RWPE2 (cell line): ENCODE measurements at regions not wholly inside any gene's neighbourhood (a gene's known extent, or its start where the extent isn't known, plus 50 kb on each side); places are given as distances from the start of the nearest gene placed in this dataset.
"Not testable (repeated sequence)": the region's sequence is repeated elsewhere in the genome, so short reads cannot be mapped to it uniquely, and the experiment has no call there.

Source experiments
- ATAC-seq: fragments of 200-7000 bp; cut with Tn5 transposase; 3 replicates; pipeline ENCODE4 v1.9.1; 2021; ENCODE audit warnings: low read depth
- DNase-seq: peaks from one replicate; pipeline ENCODE4 v3.0.0-alpha.2; 2020; ENCODE audit warnings: low spot score
- H3K27ac ChIP-seq: fragments of 450-650 bp; 2 replicates; pipeline ENCODE4 v1.5.1; 2017; ENCODE audit warnings: mild to moderate bottlenecking; ENCODE audit not compliant: poor library complexity, severe bottlenecking
- H3K27me3 ChIP-seq: fragments of 250-450 bp; sonication (Bioruptor Pico); 2 replicates; pipeline ENCODE4 v1.5.1; 2021; ENCODE audit warnings: mild to moderate bottlenecking, moderate library complexity; ENCODE audit not compliant: insufficient read depth, poor library complexity, severe bottlenecking
- H3K36me3 ChIP-seq: fragments of 250-450 bp; sonication (Bioruptor Pico); 2 replicates; pipeline ENCODE4 v1.5.1; 2020; ENCODE audit warnings: low read depth, mild to moderate bottlenecking, moderate library complexity
- H3K4me1 ChIP-seq: fragments of 250-450 bp; sonication (Bioruptor Pico); 2 replicates; pipeline ENCODE4 v1.5.1; 2021; ENCODE audit warnings: mild to moderate bottlenecking, moderate library complexity; ENCODE audit not compliant: insufficient read depth, poor library complexity, severe bottlenecking
- H3K4me3 ChIP-seq: fragments of 250-450 bp; sonication (Bioruptor Pico); 2 replicates; pipeline ENCODE4 v1.5.1; 2021; ENCODE audit warnings: mild to moderate bottlenecking, moderate library complexity; ENCODE audit not compliant: severe bottlenecking
- H3K9me3 ChIP-seq: fragments of 250-450 bp; sonication (Bioruptor Pico); 2 replicates; pipeline ENCODE4 v1.5.1; 2021; ENCODE audit warnings: mild to moderate bottlenecking, moderate library complexity; ENCODE audit not compliant: severe bottlenecking
- TF ChIP-seq, protein P1 (sequence below): fragments of 450-650 bp; IDR thresholded peaks from one replicate; pipeline ENCODE4 v1.5.1; 2017; ENCODE audit warnings: mild to moderate bottlenecking, moderate library complexity; ENCODE audit not compliant: poor library complexity, severe bottlenecking

DNA sequence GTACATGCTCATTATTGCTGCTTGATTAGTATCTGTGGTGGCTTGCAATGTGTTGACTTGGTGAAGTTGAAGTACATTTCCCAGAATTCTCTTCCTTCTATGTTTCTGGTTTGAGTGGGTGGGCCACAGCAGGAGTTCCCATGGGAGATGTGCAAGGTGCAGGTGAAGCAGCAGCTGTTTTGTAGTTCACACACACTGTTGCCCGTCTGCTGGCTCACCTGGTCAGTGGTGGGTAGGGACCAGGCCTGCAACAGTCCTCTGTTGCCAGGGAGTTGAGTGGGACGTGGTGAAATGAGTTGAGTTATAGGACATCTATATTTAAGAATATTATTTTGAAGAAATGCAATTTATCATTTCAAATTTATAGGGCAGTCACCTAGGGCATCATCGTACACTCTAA, 417.4 kb downstream of the TMEM135 start:
- no peak overlapping the region for H3K4me3 ChIP-seq
- no peaks in the 10 kb centered on the region for H3K36me3 ChIP-seq
- TF ChIP-seq, protein P1, sequence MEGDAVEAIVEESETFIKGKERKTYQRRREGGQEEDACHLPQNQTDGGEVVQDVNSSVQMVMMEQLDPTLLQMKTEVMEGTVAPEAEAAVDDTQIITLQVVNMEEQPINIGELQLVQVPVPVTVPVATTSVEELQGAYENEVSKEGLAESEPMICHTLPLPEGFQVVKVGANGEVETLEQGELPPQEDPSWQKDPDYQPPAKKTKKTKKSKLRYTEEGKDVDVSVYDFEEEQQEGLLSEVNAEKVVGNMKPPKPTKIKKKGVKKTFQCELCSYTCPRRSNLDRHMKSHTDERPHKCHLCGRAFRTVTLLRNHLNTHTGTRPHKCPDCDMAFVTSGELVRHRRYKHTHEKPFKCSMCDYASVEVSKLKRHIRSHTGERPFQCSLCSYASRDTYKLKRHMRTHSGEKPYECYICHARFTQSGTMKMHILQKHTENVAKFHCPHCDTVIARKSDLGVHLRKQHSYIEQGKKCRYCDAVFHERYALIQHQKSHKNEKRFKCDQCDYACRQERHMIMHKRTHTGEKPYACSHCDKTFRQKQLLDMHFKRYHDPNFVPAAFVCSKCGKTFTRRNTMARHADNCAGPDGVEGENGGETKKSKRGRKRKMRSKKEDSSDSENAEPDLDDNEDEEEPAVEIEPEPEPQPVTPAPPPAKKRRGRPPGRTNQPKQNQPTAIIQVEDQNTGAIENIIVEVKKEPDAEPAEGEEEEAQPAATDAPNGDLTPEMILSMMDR, result no peak
- no peak overlapping the region for H3K27ac ChIP-seq
- ATAC-seq (no peak), DNase-seq (no peak)
- no peaks in the 10 kb centered on the region for H3K9me3 ChIP-seq
- H3K27me3 ChIP-seq, result no peaks in the 10 kb centered on the region
- no peaks in the 10 kb centered on the region for H3K4me1 ChIP-seq

DNA sequence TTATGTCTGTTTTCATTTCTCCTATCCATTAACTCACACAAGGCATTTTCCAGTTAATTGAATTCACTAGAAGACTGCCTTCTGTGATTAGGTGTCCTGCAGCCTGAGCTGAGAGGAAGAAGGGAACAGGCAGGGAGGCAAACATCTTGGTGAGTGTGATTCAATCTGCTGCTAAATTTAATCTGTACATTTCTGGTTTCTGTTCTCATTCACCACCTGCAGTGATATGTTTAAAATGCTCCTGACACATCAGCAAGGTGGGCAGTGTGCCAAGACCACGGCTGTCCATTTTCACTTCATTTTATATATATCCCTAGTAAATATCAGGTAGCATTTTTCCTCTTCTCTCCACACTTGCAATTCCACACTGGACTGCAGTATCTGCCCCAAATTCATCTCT, 416.5 kb downstream of the TMEM135 start:
- ATAC-seq, result no peak
- Histone ChIP-seq H3K27ac (no peak overlapping the region), H3K27me3 (no peaks in the 10 kb centered on the region), H3K4me1 (no peaks in the 10 kb centered on the region), H3K9me3 (no peaks in the 10 kb centered on the region), H3K4me3 (no peak overlapping the region), H3K36me3 (no peaks in the 10 kb centered on the region)
- TF ChIP-seq, protein P1, result no peak
- DNase-seq, result no peak

DNA sequence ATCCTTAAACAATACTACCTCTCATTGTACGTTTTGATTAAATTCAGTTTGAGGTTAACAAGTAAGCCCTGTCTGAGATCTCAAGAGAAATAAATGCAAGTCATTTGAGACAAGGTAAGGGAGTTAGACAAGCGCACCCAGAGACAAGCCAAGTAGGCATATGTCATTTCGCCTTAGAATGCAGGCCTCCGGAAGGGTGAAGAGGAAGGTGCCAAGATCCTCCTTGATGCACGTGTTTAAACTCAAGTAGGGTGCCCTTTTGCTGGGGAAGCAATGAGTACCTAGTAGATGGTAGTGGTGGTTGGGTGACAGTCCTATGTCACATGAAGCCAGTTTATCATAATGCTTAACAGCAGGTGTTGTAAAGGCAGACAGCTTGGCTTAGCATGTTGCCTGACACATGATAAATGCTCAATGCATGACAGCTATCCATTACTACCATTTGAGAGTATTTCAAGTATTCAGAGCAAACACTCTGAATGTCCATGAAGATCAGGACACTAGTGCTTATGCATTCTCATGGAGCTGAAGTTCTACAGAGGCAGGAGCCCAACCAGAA, 415.9 kb downstream of the TMEM135 start:
- H3K4me1 ChIP-seq, result no peaks in the 10 kb centered on the region
- TF ChIP-seq, protein P1, result no peak
- no peak for ATAC-seq

DNA sequence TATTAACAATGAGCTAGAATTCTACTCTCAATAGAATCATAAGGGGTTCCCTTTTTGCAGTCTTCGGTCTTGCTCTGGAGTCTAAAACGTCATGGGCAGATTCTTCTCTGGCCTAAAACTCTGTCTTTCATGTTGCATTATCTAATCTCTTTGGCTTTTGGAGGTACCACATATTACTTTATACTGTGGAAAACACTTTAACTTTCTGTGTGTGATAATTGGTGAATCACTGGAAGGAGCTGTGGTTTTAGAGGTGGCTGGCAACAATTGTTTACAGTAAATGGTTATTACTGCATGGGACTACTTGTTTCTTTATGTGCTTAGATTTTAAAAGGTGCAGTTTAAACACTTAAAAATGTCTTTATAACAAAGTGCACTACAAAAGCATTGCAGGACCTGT, 414.3 kb downstream of the TMEM135 start:
- not testable (repeated sequence) for H3K36me3 ChIP-seq, DNase-seq, H3K9me3 ChIP-seq, H3K27me3 ChIP-seq, ATAC-seq, H3K27ac ChIP-seq, H3K4me1 ChIP-seq, H3K4me3 ChIP-seq

More for the DNA sequence above, 415.9 kb downstream of the TMEM135 start:
- no peak for DNase-seq
- no peaks in the 10 kb centered on the region for H3K27me3 ChIP-seq
- no peak overlapping the region for H3K4me3 ChIP-seq
- H3K27ac ChIP-seq, result no peak overlapping the region
- H3K9me3 ChIP-seq, result no peaks in the 10 kb centered on the region
- no peaks in the 10 kb centered on the region for H3K36me3 ChIP-seq

DNA sequence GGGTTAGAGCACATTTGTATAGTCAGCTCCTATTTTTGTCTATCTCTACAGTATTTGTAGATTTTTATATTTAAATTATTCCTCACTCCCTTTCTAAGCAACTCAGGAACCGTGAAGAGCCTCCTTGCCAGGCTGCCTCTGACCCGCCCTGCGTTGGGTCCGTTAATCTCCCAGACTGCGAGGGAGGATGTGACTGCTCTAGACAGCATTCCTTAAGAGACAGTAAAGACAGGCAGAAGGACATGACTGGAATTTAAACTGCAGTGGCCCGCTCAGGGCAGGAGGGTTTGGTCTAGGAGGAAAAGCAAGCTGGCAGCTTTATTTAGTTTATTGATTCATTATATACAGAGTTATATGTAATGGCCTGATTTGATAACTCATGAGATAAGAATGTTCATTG, 413.7 kb downstream of the TMEM135 start:
- ATAC-seq, result no peak
- TF ChIP-seq, protein P1, result no peak
- DNase-seq, result no peak
- H3K4me1 ChIP-seq, result no peaks in the 10 kb centered on the region
- no peak overlapping the region for H3K27ac ChIP-seq
- no peaks in the 10 kb centered on the region for H3K36me3 ChIP-seq
- no peaks in the 10 kb centered on the region for H3K9me3 ChIP-seq
- no peaks in the 10 kb centered on the region for H3K27me3 ChIP-seq
- H3K4me3 ChIP-seq, result no peak overlapping the region
